K562 (cell line): ENCODE measurements at regions not wholly inside any gene's neighbourhood (a gene's known extent, or its start where the extent isn't known, plus 50 kb on each side); places are given as distances from the start of the nearest gene placed in this dataset.

Source experiments
- ATAC-seq: fragments of 200-7000 bp; cut with Tn5 transposase; 3 replicates; pipeline ENCODE4 v1.9.1; 2020; ENCODE audit warnings: moderate library complexity
- BruUV-seq: library from RNA; stranded (reverse); fragments of 400-500 nt; replicated peaks from 2 replicates; lab custom pipeline; 2021; lab: Mats Ljungman, UMichigan
- CTCF ChIA-PET: fragments of 300-600 bp; formaldehyde crosslinking; extraction: SDS; loops from one replicate; lab custom pipeline; 2021; ENCODE audit warnings: low intra/inter-chr PET ratio; lab: Yijun Ruan, JAX
- POLR2A ChIA-PET: fragments of 300-600, 350-650 bp; sonication (Branson Sonifier 250); formaldehyde crosslinking; extraction: SDS; loops from one replicate; lab custom pipeline; 2021; ENCODE audit warnings: antibody characterized with exemption, inconsistent platforms; lab: Yijun Ruan, JAX
- DNase-seq, 4 experiments: peaks; one replicate each; pipeline versions ENCODE4 v3.0.0 to v3.0.0-alpha.2; 2011 to 2018; ENCODE audit warnings: low spot score in 3 of 4, mixed read lengths in 3 of 4; ENCODE audit errors: extremely low read depth in 1 of 4
- FAIRE-seq: peaks from 2 replicates; lab custom pipeline; 2011; peaks lifted over from hg19 to GRCh38; lab: Jason Lieb, UNC
- H2AFZ ChIP-seq: 2 replicates; pipeline ENCODE4 v1.6.0; 2011; ENCODE audit warnings: low read depth, low read length, control low read depth, inconsistent platforms
- H3K27ac ChIP-seq: fragments of 200-600 bp; 3 replicates; pipeline ENCODE4 v1.8.0; 2011; ENCODE audit warnings: low read depth, mild to moderate bottlenecking, control low read depth, inconsistent platforms, low read length, moderate library complexity, mixed read lengths; ENCODE audit errors: extremely low read depth
- H3K27me3 ChIP-seq, 2 experiments: fragments of 300-600 bp in 1 of 2; 2 replicates in 1 of 2; 3 replicates in 1 of 2; pipeline versions ENCODE4 v1.6.0 to v1.8.0; 2011; ENCODE audit warnings: inconsistent platforms in 2 of 2, low read length in 2 of 2, mild to moderate bottlenecking in 1 of 2, mixed read lengths in 1 of 2, moderate library complexity in 1 of 2; ENCODE audit not compliant: control insufficient read depth in 2 of 2, insufficient read depth in 2 of 2
- H3K36me3 ChIP-seq: fragments of 300-600 bp; 3 replicates; pipeline ENCODE4 v1.8.0; 2011; ENCODE audit warnings: mild to moderate bottlenecking, low read length, inconsistent platforms; ENCODE audit not compliant: control insufficient read depth, insufficient read depth
- H3K4me1 ChIP-seq, 2 experiments: fragments of 200-600 bp in 1 of 2; replicated peaks in 1 of 2; 2 replicates in 1 of 2; 3 replicates in 1 of 2; pipeline versions ENCODE4 v1.5.1 to v1.8.0; 2011; ENCODE audit warnings: inconsistent platforms in 2 of 2, low read length in 2 of 2, mild to moderate bottlenecking in 1 of 2, mixed read lengths in 1 of 2, moderate library complexity in 1 of 2; ENCODE audit not compliant: control insufficient read depth in 2 of 2, insufficient read depth in 2 of 2
- H3K4me2 ChIP-seq: 2 replicates; pipeline ENCODE4 v1.6.1; 2011; ENCODE audit warnings: low read length, control low read depth, inconsistent platforms, mixed read lengths; ENCODE audit not compliant: insufficient read depth
- H3K4me3 ChIP-seq: fragments of 200-600 bp; sonication (generic), shearing (Covaris generic); 2 replicates; pipeline ENCODE4 v1.5.1; 2016; ENCODE audit warnings: control low read depth, inconsistent platforms
- H3K79me2 ChIP-seq: fragments of 200-600 bp; 3 replicates; pipeline ENCODE4 v1.8.0; 2011; ENCODE audit warnings: low read length, inconsistent platforms; ENCODE audit not compliant: control insufficient read depth, insufficient read depth
- H3K9ac ChIP-seq, 2 experiments: 2 replicates each; pipeline versions ENCODE4 v1.6.0 to v1.6.1; 2011; ENCODE audit warnings: low read depth in 2 of 2, low read length in 2 of 2, control low read depth in 1 of 2, inconsistent platforms in 1 of 2, mild to moderate bottlenecking in 1 of 2, mixed read lengths in 1 of 2; ENCODE audit not compliant: insufficient read depth in 1 of 2
- H3K9me1 ChIP-seq: one replicate; pipeline ENCODE4 v1.6.0; 2011; ENCODE audit warnings: inconsistent platforms, mild to moderate bottlenecking, low read length, moderate library complexity; ENCODE audit not compliant: control insufficient read depth, insufficient read depth
- H3K9me3 ChIP-seq: replicated peaks from 2 replicates; pipeline ENCODE4 v1.5.1; 2011; ENCODE audit warnings: low read depth, low read length, inconsistent platforms; ENCODE audit not compliant: control insufficient read depth, insufficient read depth
- H4K20me1 ChIP-seq: replicated peaks from 2 replicates; pipeline ENCODE4 v1.6.1; 2011; ENCODE audit warnings: low read length, inconsistent platforms, mixed read lengths; ENCODE audit not compliant: control insufficient read depth, insufficient read depth
- HNRNPL ChIP-seq: fragments of 200-400 bp; formaldehyde crosslinking; IDR thresholded peaks from 2 replicates; pipeline ENCODE4 v1.6.1; 2017; ENCODE audit warnings: low read depth, mild to moderate bottlenecking, low read length
- NEUROD1 ChIP-seq: fragments of 150-350 bp; IDR thresholded peaks from 2 replicates; pipeline ENCODE4 v1.6.1; 2014; ENCODE audit warnings: borderline replicate concordance, low read length, low read depth; ENCODE audit not compliant: partially characterized antibody
- NFRKB ChIP-seq: fragments of 450-650 bp; IDR thresholded peaks from 2 replicates; pipeline ENCODE4 v1.6.1; 2016; ENCODE audit warnings: low read depth
- ZBTB33 ChIP-seq: sonication (generic); formaldehyde crosslinking; IDR thresholded peaks from 2 replicates; pipeline ENCODE4 v1.8.1; 2023; ENCODE audit warnings: mild to moderate bottlenecking, missing genetic modification reagents
- ZKSCAN1 ChIP-seq: fragments of 150-350 bp; IDR thresholded peaks from 2 replicates; pipeline ENCODE4 v1.6.1; 2016; ENCODE audit warnings: low read depth, low read length
- ZNF707 ChIP-seq: fragments of 250-450 bp; sonication (Bioruptor Pico); conservative IDR thresholded peaks from 2 replicates; pipeline ENCODE4 v1.8.0; 2022; ENCODE audit warnings: inconsistent platforms, mild to moderate bottlenecking, moderate library complexity
- WGBS: fragments of 100-300 bp; shearing (Covaris generic); methylation state at CpG from one replicate; pipeline ENCODE4 v1.1.6; 2016; ENCODE audit warnings: low coverage, mixed read lengths; ENCODE audit not compliant: insufficient coverage; ENCODE audit errors: missing lambda C conversion rate; 5-methylcytosine and 5-hydroxymethylcytosine counted together
- in situ Hi-C: fragments of 300-500 bp; cut with MboI; formaldehyde crosslinking; loops from 4 replicates; pipeline ENCODE4 v1.15.0; 2018; ENCODE audit warnings: inconsistent platforms, mixed read lengths
- intact Hi-C: fragments of 100-400 bp; cut with micrococcal nuclease; formaldehyde crosslinking; loops from 2 replicates; pipeline ENCODE4 v1.14.2; 2022

GRCh38 chr13:71252184-71252704 lies 614.8 kb downstream of the DACH1 start (continued):
- no peak for TF ChIP-seq NFRKB

- intact Hi-C loops (no loop called here), in situ Hi-C loops (no loop called here)
- no TSS peak for BruUV-seq
- CTCF ChIA-PET, result no interaction called here
- H3K9ac ChIP-seq, result no peak overlapping the region
- DNase-seq, result no peak
- H3K4me1 ChIP-seq, result no peaks in the 10 kb centered on the region
- no peak overlapping the region for H3K4me3 ChIP-seq
- POLR2A ChIA-PET, result no interaction called here
- H3K27me3 ChIP-seq, result no peaks in the 10 kb centered on the region
- H4K20me1 ChIP-seq, result no peaks in the 10 kb centered on the region
- ATAC-seq, result no peak
- no peak overlapping the region for H3K4me2 ChIP-seq
- no peak overlapping the region for H2AFZ ChIP-seq
- H3K27ac ChIP-seq, result no peak overlapping the region
- H3K79me2 ChIP-seq, result no peaks in the 10 kb centered on the region
- no peaks in the 10 kb centered on the region for H3K9me3 ChIP-seq
- WGBS, result 1% methylated on average over 4 of the region's 4 CpGs
- H3K36me3 ChIP-seq, result no peaks in the 10 kb centered on the region
- H3K9me1 ChIP-seq, result no peaks in the 10 kb centered on the region
- FAIRE-seq, result no peak
- TF ChIP-seq ZNF707 (CRISPR knock-in tag), result no peak
Observed at GRCh38 chr13:71251292-71251951, 615.6 kb downstream of the DACH1 start.

GRCh38 chr13:71249011-71249410 lies 618.0 kb downstream of the DACH1 start:
- no peak for TF ChIP-seq NEUROD1
- no peak for TF ChIP-seq ZBTB33
- no peak for TF ChIP-seq HNRNPL
- no peak for TF ChIP-seq ZKSCAN1
- in situ Hi-C loops (no loop called here), intact Hi-C loops (no loop called here)
- no TSS peak for BruUV-seq
- DNase-seq (no peak), ATAC-seq (no peak), FAIRE-seq (no peak)
- CTCF ChIA-PET, result no interaction called here
- H3K9me1 ChIP-seq, result no peaks in the 10 kb centered on the region
- no peak overlapping the region for H3K27ac ChIP-seq
- H3K4me2 ChIP-seq, result no peak overlapping the region
- no peaks in the 10 kb centered on the region for H3K4me1 ChIP-seq
- H2AFZ ChIP-seq, result no peak overlapping the region
- H3K9me3 ChIP-seq, result no peaks in the 10 kb centered on the region
- POLR2A ChIA-PET, result interaction anchor here (0.7 kb wide), 1 partner anchor 38 kb away, joined by 3 read pairs; no protein-coding TSS in a partner anchor
- no peak overlapping the region for H3K4me3 ChIP-seq
- no peaks in the 10 kb centered on the region for H3K79me2 ChIP-seq
- no peaks in the 10 kb centered on the region for H3K27me3 ChIP-seq
- H4K20me1 ChIP-seq, result no peaks in the 10 kb centered on the region
- H3K9ac ChIP-seq, result no peak overlapping the region
- H3K36me3 ChIP-seq, result no peaks in the 10 kb centered on the region
- WGBS, result 0% methylated on average over 1 of the region's 1 CpG
